GM18909 (cell line): ENCODE measurements at regions not wholly inside any gene's neighbourhood (a gene's known extent, or its start where the extent isn't known, plus 50 kb on each side); places are given as distances from the start of the nearest gene placed in this dataset.

Experiments
- ATAC-seq: cut with Tn5 transposase; IDR thresholded peaks from one replicate; pipeline ENCODE4 v1.9.1; 2021; ENCODE audit warnings: mild to moderate bottlenecking; ENCODE audit not compliant: unreplicated experiment, poor library complexity

DNA sequence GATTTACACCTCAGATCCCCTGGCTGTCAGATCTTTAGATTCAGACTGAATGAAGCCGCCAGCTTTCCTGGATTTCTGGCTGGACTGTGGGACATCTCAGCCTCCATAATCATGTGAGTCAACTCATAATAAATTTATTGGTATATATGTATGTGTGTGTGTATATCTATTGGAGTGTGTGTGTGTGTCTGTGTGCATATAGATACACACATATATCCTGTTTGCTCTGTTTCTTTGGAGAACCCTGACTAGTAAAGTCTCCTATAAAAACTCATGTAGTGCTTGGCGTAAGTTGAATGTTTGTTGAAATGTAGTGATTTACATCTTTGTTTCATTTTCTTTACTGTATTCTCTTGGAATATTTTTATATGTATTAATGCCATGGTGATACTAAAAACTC, 499.5 kb upstream of the KLF12 start:
- ATAC-seq = no peak

DNA sequence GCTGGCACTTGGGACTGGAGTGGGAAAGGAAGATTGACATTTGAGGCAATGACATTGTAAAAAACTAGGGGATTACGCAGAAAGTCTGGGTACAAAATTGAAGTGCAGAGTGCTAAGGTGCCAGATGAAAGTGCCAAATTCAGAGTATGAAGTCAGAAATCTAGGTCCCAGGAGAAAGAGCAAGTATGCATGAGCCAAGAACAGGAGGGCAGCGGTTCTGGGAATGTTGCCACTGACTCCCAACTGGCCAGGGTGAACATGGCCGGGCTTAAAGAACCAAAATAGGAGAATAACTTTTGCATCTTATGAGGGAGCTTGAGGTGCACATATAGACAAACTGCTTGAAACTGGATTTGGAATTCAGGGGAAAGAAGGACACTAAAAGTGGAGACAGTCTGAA, 495.8 kb upstream of the KLF12 start:
- no peak for ATAC-seq

DNA sequence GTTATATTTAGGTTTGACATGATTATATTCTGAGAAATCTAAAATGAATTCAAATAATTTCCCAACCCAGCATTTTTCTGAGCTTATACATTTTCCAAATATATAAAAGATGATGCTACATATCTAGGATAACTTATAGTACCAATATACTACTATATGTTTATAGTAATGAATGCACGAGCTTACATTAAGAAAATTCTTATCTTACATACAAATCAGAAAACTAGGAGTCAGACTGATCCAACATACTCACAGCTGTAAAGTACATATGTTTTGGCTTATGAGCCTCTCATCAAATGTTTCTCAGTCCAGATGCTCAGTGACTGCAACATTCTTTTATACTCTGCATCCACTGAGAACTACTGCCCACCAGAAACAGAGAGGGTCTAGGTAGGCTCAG, 491.3 kb upstream of the KLF12 start:
- ATAC-seq = no peak

DNA sequence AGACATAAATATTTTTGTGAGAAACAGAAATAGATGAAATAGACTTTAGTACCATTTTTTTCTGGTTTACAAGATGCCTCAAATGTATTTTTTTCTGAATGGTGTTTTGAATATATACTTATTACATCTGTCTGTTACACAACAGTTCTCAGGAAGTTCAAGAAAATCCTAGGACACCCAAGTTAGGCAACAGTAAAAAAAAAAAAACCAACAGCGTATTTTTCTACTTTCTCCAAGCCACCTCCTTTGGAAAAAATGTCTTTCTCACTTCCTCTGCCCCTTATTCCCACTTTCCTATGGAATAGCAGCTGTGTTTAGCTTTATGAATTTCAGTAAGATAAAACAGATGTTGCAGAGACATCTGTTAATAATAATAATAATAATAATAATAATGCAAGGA, 489.6 kb upstream of the KLF12 start:
- ATAC-seq = no peak

DNA sequence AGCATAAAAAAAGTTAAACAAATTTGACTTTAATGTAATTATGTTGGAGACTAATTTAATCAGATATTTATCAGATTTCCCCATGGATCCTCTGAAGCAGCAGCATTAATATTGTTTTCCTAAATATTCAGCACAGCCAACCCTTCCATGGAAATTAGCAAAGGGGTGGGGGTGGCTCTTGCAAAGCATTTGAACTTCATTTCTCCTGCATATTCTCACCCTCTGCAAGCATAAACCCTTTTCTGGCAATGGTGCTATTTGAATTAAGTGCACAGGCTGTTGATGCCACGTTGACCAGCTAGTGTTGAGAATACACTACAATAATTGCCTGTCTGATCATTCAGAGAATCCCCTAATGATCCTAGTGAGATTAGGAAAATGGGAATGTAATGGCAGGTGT, 488.1 kb upstream of the KLF12 start:
- no peak for ATAC-seq

DNA sequence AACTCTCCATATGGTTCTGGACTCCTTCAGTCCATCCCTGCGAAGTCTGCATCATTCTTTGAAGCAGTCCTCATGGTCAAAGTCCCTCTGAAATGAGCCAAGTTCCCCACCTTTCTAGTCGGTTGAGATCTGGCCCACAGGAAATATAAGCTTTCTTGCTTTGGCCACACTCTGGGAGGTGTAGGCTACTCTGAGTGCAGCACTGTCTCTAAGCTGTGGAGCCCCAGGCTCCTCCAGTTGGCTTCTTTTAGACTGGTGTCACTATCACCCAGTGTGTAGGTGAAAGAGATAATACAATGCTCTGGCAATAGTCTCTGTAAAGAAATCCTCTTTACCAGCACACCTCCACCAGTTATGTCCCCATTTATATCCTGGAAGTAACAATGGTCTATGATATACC, 486.5 kb upstream of the KLF12 start:
- ATAC-seq = no peak

DNA sequence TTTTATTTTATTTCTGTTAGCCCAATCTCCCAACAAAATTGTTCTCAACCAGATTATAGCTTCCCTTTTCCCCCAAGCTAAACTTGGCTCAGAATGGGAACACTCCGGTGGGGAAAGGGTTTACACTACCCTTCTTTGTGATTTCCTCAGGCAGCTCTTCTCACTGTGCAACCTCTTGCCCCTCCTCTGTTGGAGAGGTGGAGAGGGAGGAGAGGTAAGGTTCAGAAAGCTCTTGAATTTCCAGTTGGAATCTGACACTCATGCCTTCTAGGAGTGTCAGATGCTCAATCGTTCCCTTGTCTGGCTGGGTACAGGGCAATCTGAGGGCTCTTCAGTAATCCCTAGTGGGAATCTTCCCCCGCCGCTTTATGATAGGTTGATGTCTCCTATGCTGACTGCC, 486.1 kb upstream of the KLF12 start:
- ATAC-seq = no peak

DNA sequence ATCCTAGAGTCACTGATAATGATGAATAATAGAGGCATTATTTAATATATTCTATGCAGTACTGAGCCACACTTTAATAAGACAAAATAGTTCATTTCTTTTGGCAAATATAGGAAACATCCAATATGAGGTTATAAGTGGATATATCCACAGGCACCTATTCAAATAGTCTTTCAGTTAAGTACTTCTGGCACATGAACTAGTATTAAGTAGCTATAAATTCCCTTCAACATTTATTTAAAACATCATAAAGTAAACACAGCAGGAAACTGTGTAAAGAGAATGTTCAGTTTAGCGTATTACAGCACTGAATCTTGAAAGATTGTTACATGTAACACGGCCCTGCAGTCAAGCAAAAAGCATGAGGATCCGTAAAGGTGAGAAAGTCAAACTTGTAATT, 463.3 kb upstream of the KLF12 start:
- no peak for ATAC-seq

DNA sequence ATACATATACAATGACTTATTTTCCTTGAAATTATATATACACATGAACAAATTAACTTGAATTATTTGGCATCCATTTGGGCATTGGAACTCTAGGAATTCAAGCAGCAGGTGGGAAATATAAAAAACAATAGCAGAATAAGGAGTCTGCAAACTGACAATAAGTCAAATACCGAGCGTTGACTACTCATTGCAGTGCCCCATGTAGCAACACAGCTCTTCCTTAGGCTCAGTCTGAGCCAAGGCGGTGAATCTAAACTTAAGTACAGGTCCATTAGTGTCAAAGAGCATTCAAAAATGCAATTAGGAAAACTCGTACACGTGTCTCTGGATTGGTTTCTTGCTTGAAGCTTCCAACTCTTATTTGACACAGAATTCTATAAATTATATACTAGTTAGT, 462.5 kb upstream of the KLF12 start:
- ATAC-seq = no peak

DNA sequence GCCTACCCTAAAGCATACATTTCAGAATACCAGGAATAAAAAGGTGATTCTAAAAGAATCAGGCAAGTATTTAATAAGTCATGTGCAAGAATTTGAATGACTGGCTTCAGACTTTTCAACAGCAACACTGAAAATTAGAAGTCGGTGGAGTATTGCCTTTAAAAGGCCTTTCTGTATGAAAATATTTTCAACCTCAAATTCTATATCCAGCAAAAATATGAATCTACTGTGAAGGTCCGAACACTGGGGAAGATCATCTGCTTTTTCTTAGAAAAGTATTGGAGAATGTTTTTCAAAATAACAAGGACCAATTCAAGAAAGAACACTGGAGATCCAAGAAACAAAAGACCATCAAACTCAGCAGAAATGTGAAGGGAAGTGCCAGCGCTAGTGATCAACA, 459.5 kb upstream of the KLF12 start:
- no peak for ATAC-seq

DNA sequence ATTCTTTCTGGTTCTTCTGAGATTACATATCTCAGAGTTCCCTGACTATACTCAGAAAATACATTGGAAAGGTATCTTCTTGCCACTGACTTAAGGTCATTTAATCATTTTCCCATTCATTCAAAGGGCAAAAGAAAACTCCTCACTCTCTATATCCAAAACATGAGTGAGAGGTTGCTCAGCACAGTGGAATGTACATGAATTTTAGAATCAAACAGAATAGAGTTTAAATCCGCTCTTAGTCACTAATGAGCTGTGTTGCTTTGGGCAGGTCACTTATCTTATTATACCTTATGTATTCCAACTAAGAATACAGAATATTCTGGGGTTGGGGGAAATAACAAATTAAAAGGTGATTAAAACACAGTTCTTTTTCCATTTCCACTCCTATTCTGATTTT, 452.6 kb upstream of the KLF12 start:
- no peak for ATAC-seq

DNA sequence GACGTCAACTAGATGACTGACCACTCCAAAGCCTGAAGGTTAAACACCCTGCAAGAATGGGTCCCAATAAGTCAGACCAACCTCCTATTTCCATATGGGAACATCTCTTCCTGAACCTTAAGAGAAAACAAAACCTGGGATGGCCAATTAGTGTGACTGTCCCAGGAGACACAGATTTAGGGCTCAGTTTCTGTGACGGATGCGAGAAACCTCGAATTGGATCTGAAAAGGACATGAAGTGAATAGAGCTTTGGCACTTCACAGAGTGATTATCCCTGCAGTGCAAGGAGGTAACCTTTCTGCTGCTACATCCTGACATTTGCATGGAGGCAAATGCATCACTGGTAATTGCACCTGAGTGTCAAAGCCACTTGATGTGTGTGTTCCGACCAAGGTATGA, 442.2 kb upstream of the KLF12 start:
- peak; percentile 18 for ATAC-seq

DNA sequence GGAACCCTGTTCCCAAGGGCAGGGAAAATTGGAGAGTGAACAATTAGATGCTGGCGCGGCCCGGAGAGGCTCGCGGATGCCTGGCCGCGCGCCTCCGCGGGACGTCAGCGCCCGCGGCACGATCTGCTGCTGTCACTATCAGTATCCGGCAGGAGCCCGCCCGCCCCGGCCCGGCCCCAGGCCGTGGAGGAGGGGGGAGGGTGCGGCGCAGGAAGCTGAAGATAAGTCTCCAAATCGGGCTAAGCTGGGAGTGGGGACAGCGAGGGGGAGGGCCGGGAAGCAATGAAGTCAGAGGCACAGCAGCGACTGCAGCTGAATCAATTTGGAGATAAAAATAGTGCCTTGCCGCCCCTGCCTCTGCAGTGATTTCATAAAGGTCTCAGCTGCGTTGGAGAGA, 441.5 kb upstream of the KLF12 start:
- peak; percentile 66 for ATAC-seq

DNA sequence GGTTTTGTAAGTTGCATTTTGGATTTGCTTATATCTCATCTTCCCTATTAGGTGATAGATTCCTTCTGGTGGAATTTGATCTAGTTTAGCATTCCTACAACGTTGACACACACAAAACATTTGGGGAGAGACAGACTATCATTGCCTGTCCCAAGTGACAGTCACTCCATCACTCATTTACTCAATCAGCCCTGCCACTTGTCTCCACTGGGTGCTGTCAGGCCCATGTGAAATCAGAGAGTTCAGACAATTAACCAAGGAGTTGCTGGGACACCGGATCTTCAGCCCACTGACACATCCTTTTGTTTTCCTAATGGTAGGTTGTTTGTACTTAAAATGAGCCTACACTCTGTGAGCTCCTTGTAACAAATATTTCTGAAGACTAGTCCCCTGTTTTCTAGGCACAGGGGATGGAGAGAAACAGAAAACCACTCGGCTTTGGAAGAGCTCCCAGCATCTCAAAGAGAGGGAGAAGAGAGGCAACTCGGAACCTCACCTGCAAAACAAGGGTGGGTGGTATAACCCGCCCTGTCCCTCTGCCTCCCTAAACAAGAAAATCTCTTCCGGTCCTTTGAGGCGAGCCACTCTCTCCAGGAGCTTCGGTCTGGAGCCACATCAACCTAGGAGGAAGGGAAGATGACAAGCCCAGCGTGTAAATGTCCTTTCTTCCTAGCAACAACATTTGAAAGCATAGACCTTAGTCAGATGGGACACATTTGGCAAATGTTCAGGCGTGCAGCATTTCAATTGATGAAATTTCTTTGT, 440.9 kb upstream of the KLF12 start:
- ATAC-seq = no peak

DNA sequence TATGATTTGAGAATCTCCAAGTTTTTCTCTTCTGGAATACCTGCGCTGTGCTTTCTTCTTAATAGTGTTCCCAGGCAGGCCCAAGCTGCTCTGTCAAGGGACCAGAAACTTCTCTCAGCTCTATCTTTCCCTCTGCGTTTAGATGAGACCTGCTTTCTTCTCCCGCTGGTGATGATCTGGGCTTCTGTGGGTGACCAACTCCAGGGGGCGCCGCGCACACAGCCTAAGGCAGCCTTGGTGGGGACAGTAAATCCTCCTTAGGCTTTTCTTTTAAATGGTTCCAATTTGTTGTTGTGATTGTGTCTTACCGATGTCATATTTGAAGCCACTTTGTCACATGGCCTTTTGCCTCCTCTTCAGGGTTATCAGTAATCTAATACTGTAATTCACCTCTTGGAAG, 439.4 kb upstream of the KLF12 start:
- ATAC-seq = no peak

DNA sequence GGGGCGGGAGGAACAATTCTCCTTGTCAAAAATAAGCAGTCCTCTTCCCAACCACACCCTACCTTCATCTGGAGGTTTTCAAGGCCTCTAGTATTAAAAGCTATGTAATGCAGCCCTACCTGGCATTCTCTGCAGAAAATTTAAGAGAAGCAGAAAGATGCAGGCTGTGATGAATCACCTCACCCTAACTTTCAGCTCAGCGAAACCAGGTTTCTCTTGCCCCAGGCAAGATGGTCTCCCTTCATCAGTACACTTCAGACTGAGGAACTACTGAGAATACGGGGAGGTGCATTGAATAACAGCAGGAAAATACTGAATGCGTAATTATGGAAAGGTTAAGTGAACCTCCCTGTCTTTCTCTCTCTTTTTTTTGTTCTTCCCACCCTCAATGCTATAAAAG, 437.6 kb upstream of the KLF12 start:
- no peak for ATAC-seq

DNA sequence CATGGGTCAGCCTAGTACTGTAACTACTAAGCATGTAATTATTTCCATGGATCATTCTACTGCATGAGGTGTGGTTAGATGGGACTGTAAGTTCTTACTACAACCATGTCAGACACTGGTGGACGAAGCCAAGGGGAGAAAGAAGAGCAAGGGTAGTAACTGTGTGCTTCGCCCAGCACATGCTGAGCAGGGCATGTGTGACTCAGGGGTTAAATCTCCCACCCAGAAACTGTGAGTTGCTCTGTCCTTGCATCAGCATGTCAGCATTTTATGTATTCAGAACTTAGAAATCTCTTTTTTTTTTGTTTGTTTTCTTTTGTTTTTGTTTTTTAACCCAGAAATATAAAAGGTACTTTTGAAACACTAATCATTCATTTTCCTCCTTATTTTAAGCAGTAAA, 436.6 kb upstream of the KLF12 start:
- no peak for ATAC-seq

DNA sequence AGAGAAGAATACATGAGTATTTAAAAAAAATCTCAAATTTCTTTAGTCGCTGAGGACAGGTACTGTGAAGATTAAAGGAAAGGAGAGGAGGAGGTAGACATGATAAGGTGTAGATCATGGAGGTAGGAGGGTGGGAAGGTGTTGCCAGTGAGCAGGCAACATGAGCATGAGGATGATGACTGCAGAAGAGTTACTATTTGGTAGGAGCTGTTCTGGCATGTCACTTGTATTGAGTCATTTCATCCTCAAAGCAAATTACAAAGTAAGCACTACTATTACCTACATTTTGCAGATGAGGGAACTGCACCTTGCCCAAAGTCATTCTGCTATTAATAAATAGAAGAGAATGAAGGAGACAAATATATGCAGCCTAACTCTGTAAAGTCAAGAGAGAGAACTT, 435.8 kb upstream of the KLF12 start:
- ATAC-seq = no peak

DNA sequence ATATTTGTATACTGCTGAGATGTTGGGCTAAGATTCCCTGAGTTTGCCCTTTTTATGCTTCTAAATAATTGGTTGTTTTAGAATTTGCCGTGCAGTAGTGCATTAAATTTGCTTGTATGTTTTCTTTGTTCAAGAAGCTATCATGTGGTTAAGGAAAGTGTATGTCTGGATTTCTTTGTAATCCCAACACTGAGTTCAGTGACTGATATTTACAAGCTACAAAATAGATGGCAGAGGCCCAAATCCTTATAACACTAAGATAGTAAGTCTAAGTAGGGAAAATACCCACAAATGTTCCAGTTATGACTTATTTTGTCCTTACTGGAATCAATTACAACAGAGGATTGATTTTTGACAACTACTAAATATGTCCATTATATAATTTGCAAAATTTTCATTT, 435.0 kb upstream of the KLF12 start:
- ATAC-seq = no peak

DNA sequence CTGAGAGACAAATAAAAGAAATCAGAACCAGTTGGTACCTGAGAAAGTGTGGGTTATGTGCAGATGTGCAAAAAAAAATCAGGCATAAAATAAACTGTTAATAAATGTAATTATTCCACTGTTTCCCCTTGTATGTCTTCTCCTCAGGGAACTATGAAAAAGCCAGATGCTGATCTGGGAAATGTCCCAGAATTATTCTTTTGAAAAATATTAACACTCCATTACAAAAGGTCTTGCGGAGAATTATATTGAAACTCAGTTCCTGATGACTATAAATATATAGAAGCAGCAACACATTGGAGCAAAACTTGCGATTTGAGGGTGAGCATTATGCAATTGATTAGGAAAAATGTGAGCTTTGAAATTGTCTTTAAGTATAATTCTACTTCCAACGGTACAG, 433.3 kb upstream of the KLF12 start:
- ATAC-seq = no peak

DNA sequence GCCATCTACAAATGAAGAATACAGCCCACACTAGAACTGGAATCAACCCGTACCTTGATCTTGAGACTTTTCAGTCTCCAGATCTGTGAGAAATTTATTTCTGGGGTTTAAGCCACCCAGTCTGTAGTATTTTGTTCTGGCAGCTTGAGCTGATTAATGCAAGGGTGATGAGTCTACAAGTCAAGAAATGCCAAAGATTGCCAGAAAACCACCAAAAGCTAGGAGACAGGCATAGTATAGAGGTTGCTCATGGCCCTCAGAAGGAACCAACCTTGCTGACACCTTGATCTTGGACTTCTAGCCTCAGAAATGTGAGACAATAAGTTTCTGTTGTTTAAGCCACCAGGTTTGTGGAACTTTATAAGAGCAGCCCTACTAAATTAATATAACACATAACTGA, 428.2 kb upstream of the KLF12 start:
- no peak for ATAC-seq

DNA sequence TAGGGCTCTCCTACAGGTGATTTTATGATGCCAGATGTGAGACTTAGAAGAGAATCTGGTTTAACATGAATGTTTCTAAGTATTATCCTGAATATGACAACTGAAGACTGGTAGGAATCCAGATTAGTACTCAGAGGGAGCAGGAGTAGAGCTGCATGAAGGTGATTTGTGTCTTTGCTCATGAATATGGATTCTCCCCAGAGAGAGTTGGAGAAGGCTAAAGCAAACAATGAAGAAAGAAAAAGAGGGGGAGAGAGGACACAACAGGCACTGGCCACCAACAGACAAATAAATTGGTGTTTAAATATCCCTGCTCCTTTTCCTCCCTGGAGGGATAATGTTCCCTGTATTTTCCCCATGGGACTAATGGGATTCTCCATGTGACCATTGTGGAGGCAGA, 427.0 kb upstream of the KLF12 start:
- no peak for ATAC-seq

DNA sequence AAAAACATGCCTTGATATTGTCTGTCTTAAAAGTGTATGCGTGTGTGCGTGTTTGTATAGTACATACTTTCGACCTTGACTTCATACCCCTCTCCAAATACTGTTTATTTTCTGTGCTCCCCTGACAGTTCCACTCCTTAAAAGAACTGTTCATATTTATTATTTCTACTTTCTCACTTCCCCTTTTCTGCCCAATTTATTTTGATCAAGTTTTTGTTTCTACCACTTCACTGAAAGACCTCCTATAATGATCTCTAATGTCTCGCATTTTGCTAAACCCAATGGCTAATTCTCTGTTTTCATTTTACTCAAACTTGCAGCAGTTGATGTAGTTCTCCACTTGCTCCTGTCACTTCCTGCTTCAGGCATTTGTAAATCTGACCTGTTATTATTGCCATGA, 426.1 kb upstream of the KLF12 start:
- peak; percentile 85 for ATAC-seq
